Ishikawa (cell line): ENCODE measurements at regions not wholly inside any gene's neighbourhood (a gene's known extent, or its start where the extent isn't known, plus 50 kb on each side); places are given as distances from the start of the nearest gene placed in this dataset.
A peak's percentile ranks its signal among the peaks of the same experiment; 100 is the strongest.

Experiments
- CREB1 ChIP-seq: IDR thresholded peaks from 2 replicates; pipeline ENCODE4 v1.6.1; 2012; ENCODE audit warnings: low read depth
- EGR1 ChIP-seq: IDR thresholded peaks from 2 replicates; pipeline ENCODE4 v1.6.1; 2012
- EP300 ChIP-seq: IDR thresholded peaks from 2 replicates; pipeline ENCODE4 v1.6.1; 2012; ENCODE audit warnings: borderline replicate concordance
- FOXM1 ChIP-seq: IDR thresholded peaks from 2 replicates; pipeline ENCODE4 v1.6.1; 2012; ENCODE audit warnings: low read depth, borderline replicate concordance
- NFIC ChIP-seq: IDR thresholded peaks from 2 replicates; pipeline ENCODE4 v1.6.1; 2012
- RAD21 ChIP-seq: IDR thresholded peaks from 2 replicates; pipeline ENCODE4 v1.6.1; 2012; ENCODE audit warnings: low read depth
- REST ChIP-seq: IDR thresholded peaks from 2 replicates; pipeline ENCODE4 v1.6.1; 2012; ENCODE audit warnings: low read depth, mild to moderate bottlenecking
- TAF1 ChIP-seq: IDR thresholded peaks from 2 replicates; pipeline ENCODE4 v1.6.1; 2012; ENCODE audit warnings: low read depth, mild to moderate bottlenecking
- TCF12 ChIP-seq: IDR thresholded peaks from 2 replicates; pipeline ENCODE4 v1.6.1; 2012; ENCODE audit warnings: low read depth
- TEAD4 ChIP-seq: IDR thresholded peaks from 2 replicates; pipeline ENCODE4 v1.6.1; 2012
- USF1 ChIP-seq: IDR thresholded peaks from 2 replicates; pipeline ENCODE4 v1.6.1; 2012
- YY1 ChIP-seq: IDR thresholded peaks from 2 replicates; pipeline ENCODE4 v1.6.1; 2012; ENCODE audit warnings: low read depth
- ZBTB7A ChIP-seq: IDR thresholded peaks from 2 replicates; pipeline ENCODE4 v1.6.1; 2012; ENCODE audit warnings: low read depth
- TF ChIP-seq, protein P1 (sequence below): IDR thresholded peaks from 2 replicates; pipeline ENCODE4 v1.6.1; 2012

GRCh38 chr17:62140836-62141235, 75.8 kb upstream of the MED13 start:
- TF ChIP-seq EP300 = no peak
- TF ChIP-seq FOXM1 = no peak
- no peak for TF ChIP-seq NFIC
- no peak for TF ChIP-seq RAD21
- TF ChIP-seq, protein P1, sequence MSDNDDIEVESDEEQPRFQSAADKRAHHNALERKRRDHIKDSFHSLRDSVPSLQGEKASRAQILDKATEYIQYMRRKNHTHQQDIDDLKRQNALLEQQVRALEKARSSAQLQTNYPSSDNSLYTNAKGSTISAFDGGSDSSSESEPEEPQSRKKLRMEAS = no peak
- TF ChIP-seq YY1 = no peak
- TF ChIP-seq TAF1 = no peak
- no peak for TF ChIP-seq CREB1
- TF ChIP-seq TCF12 = no peak
- TF ChIP-seq TEAD4 = no peak

- TF ChIP-seq EGR1 (no peak), TEAD4 (no peak), TAF1 (no peak), CREB1 (no peak)
Observed at GRCh38 chr17:62140376-62140775, 75.3 kb upstream of the MED13 start.

- TF ChIP-seq RAD21 = no peak
Observed at GRCh38 chr17:62139141-62139540, 74.1 kb upstream of the MED13 start.

GRCh38 chr17:62137734-62138624, 72.9 kb upstream of the MED13 start:
- TF ChIP-seq, protein P1 = peak; percentile 75
- peak; percentile 44; the same call in 1 of the 2 replicates for TF ChIP-seq NFIC

GRCh38 chr17:62135742-62136141, 70.7 kb upstream of the MED13 start:
- TF ChIP-seq, protein P1 = no peak
- no peak for TF ChIP-seq FOXM1
- no peak for TF ChIP-seq EGR1
- no peak for TF ChIP-seq YY1

DNA sequence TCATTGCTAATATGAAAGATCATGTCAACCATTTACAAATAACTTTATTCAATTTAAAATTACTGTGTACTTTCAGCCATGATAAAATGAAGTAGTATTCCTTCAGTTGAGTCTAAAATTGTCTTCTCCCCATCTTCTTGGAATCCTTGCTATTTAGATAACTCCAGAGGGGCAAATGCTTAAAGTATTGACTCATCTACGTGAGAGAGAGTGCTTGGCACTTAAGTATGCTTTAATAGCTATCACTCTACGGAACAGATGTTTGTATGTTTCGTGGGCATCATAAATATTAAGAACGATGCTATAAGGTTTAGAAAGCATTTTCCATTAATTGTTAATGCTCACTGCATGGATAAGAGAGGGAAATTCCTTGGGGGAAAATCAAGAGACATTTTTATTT, 69.3 kb upstream of the MED13 start:
- TF ChIP-seq FOXM1 = no peak
- TF ChIP-seq TAF1 = no peak
- TF ChIP-seq TEAD4 = no peak
- no peak for TF ChIP-seq CREB1
- no peak for TF ChIP-seq USF1
- TF ChIP-seq YY1 = no peak
- no peak for TF ChIP-seq TCF12
- no peak for TF ChIP-seq ZBTB7A
- TF ChIP-seq RAD21 = no peak
- no peak for TF ChIP-seq NFIC
- no peak for TF ChIP-seq REST
- TF ChIP-seq EGR1 = no peak

GRCh38 chr17:62130739-62131138, 65.7 kb upstream of the MED13 start:
- TF ChIP-seq REST = no peak
- TF ChIP-seq, protein P1 = no peak
- no peak for TF ChIP-seq ZBTB7A
- TF ChIP-seq USF1 = no peak
- TF ChIP-seq TEAD4 = no peak
- TF ChIP-seq YY1 = no peak
- TF ChIP-seq NFIC = no peak
- TF ChIP-seq TCF12 = no peak
- no peak for TF ChIP-seq FOXM1
- TF ChIP-seq CREB1 = no peak
- TF ChIP-seq EP300 = no peak
- no peak for TF ChIP-seq TAF1
- no peak for TF ChIP-seq EGR1
